ENCODE measurements at regions not wholly inside any gene's neighbourhood (a gene's known extent, or its start where the extent isn't known, plus 50 kb on each side); places are given as distances from the start of the nearest gene placed in this dataset.

DNA sequence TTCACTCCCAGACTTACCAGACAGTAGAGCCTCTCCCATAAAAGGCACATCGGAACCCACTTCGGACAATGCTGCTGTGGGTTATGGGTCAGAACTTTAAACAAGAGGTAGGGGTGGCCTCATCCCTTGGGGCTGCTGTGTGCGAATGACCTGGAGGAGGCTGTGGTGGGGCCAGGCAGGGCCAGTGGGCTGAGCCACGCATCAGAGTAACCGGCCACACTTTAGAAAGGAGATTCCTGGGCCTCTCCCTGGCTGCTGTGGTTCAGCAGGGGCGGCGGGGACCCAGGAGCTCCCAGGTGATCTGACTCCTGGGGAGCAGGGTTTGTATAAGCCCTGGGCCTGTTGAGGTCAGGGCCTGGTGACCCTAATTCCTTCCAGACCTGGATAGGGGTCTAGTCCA, 110.2 kb upstream of the C1orf174 start:
- no peak for TF ChIP-seq CTCF (IDR thresholded peaks at IDR 0.05; ENCODE audit: low read depth, low read length)
- no peaks in the 10 kb centered on the region for H3K36me3 ChIP-seq (replicated peaks; ENCODE audit: low read depth, low read length)
- no peak overlapping the region for H3K4me3 ChIP-seq (ENCODE audit: low read length)
- H3K9me3 ChIP-seq (ENCODE audit: insufficient read depth, low read length), result peaks cover 27% of the 10 kb centered on the region
- no peak overlapping the region for H2AFZ ChIP-seq (ENCODE audit: low read depth, low read length)
- no peaks in the 10 kb centered on the region for H3K79me2 ChIP-seq (ENCODE audit: low read length)
- no peak overlapping the region for H3K27ac ChIP-seq (ENCODE audit: low read length)
- no peak overlapping the region for H3K9ac ChIP-seq (ENCODE audit: low read length)
- no peaks in the 10 kb centered on the region for H4K20me1 ChIP-seq (ENCODE audit: insufficient read depth, low read length)
- no peaks in the 10 kb centered on the region for H3K27me3 ChIP-seq (ENCODE audit: low read depth, low read length)
- H3K4me2 ChIP-seq (ENCODE audit: low read length), result no peak overlapping the region
- no peaks in the 10 kb centered on the region for H3K4me1 ChIP-seq (ENCODE audit: low read length)

DNA sequence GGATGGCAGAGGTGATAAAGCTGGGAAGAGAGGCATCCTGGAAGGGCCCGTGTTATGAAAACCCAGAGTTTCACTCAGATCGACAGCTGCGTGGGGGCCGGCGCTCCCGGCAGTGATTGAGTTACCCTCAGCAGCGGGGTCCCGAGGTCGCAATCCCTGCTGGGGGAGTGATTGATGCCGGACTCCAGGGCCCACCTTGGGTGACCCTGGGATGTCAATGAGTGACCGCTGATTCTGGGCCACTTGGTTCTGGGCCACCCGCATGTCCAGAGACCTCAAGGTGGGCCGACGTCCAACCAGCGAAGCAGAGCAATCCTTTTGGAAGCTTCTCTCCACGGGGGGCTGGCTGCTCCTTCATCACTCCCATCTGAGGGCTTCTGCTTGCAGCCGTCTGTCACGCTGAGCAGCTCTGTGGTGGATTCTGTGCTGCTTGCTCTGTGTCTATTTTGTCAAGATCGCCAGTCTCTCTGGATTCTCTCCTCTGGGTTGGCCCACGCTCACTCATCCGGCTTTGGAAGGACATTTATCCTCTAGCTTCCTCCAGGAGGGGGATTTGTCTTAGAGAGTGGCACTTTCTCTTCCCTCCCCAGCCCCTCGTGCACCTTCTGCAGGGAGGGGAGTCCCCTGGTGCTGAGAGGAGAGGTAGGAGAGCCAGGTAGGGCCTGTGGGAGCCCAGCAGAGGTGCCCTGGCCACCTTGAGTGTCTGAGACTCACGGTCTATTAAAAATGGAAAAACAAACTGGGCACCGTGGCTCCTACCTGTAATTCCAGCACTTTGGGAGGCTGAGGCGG, 110.9 kb upstream of the C1orf174 start:
- Histone ChIP-seq H3K4me1 (ENCODE audit: low read length) (no peaks in the 10 kb centered on the region), H3K79me2 (ENCODE audit: low read length) (no peaks in the 10 kb centered on the region), H2AFZ (ENCODE audit: low read depth, low read length) (no peak overlapping the region), H3K9ac (ENCODE audit: low read length) (no peak overlapping the region), H4K20me1 (ENCODE audit: insufficient read depth, low read length) (no peaks in the 10 kb centered on the region), H3K27me3 (ENCODE audit: low read depth, low read length) (no peaks in the 10 kb centered on the region), H3K27ac (ENCODE audit: low read length) (no peak overlapping the region), H3K9me3 (ENCODE audit: insufficient read depth, low read length) (peaks cover 27% of the 10 kb centered on the region), H3K4me3 (ENCODE audit: low read length) (no peak overlapping the region), H3K36me3 (replicated peaks; ENCODE audit: low read depth, low read length) (no peaks in the 10 kb centered on the region), H3K4me2 (ENCODE audit: low read length) (no peak overlapping the region)
- TF ChIP-seq CTCF (IDR thresholded peaks at IDR 0.05; ENCODE audit: low read depth, low read length) (no peak), EZH2phosphoT487 (IDR thresholded peaks at IDR 0.05; ENCODE audit: low read depth) (no peak)

GRCh38 chr1:4016351-4017130, 116.5 kb upstream of the C1orf174 start:
- H3K27ac ChIP-seq (ENCODE audit: low read length), result no peak overlapping the region
- H3K27me3 ChIP-seq (ENCODE audit: low read depth, low read length), result no peaks in the 10 kb centered on the region
- no peak overlapping the region for H3K4me2 ChIP-seq (ENCODE audit: low read length)
- no peak overlapping the region for H3K4me3 ChIP-seq (ENCODE audit: low read length)
- no peaks in the 10 kb centered on the region for H3K4me1 ChIP-seq (ENCODE audit: low read length)
- H3K9ac ChIP-seq (ENCODE audit: low read length), result no peak overlapping the region
- no peaks in the 10 kb centered on the region for H3K9me3 ChIP-seq (ENCODE audit: insufficient read depth, low read length)
- H3K79me2 ChIP-seq (ENCODE audit: low read length), result no peaks in the 10 kb centered on the region
- no peak overlapping the region for H2AFZ ChIP-seq (ENCODE audit: low read depth, low read length)
- no peaks in the 10 kb centered on the region for H3K36me3 ChIP-seq (replicated peaks; ENCODE audit: low read depth, low read length)
- H4K20me1 ChIP-seq (ENCODE audit: insufficient read depth, low read length), result no peaks in the 10 kb centered on the region
- TF ChIP-seq CTCF (IDR thresholded peaks at IDR 0.05; ENCODE audit: low read depth, low read length) (no peak), EZH2phosphoT487 (IDR thresholded peaks at IDR 0.05; ENCODE audit: low read depth) (no peak)

DNA sequence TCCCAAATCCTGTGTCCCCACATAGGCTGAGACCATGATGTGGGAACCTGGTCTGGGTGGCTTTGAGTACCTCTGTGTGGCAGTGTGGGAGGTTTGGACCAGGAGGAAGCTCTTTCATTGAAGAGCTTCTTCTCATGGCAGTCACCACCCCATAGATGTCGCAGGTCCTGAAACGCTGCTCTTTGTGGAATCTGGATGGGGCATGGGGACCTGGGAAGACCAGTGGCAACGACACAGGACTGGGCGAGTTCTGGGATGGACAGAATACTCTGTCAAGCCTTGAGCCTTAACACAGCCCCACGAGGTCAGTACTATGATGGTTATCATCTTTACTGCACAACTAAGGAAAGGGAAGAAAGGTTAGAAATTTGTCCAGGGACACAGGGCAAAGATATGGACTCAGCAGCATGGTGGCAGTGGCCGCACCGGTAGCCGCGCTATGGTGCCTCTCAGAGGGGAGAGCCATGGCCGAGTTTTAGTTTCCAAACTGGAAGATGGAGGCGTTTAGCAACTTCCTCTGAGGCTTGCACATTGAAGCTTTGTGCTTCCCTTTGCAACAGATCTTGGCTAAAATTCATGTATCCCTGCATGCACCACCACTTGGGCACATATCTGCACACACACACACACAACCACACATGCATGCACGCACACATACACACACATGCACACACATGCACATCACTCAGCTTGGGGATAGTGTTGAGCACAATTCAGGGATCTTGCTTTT, 117.7 kb upstream of the C1orf174 start:
- Histone ChIP-seq H3K27ac (ENCODE audit: low read length) (no peak overlapping the region), H3K9me3 (ENCODE audit: insufficient read depth, low read length) (no peaks in the 10 kb centered on the region), H3K4me1 (ENCODE audit: low read length) (no peaks in the 10 kb centered on the region), H3K36me3 (replicated peaks; ENCODE audit: low read depth, low read length) (no peaks in the 10 kb centered on the region), H2AFZ (ENCODE audit: low read depth, low read length) (no peak overlapping the region), H3K27me3 (ENCODE audit: low read depth, low read length) (no peaks in the 10 kb centered on the region), H3K4me3 (ENCODE audit: low read length) (no peak overlapping the region), H3K9ac (ENCODE audit: low read length) (no peak overlapping the region), H3K79me2 (ENCODE audit: low read length) (no peaks in the 10 kb centered on the region), H3K4me2 (ENCODE audit: low read length) (no peak overlapping the region), H4K20me1 (ENCODE audit: insufficient read depth, low read length) (no peaks in the 10 kb centered on the region)
- TF ChIP-seq CTCF (IDR thresholded peaks at IDR 0.05; ENCODE audit: low read depth, low read length) (no peak), EZH2phosphoT487 (IDR thresholded peaks at IDR 0.05; ENCODE audit: low read depth) (no peak)
